Mucosa of rectum (tissue), 2 donors: ENCODE measurements at regions not wholly inside any gene's neighbourhood (a gene's known extent, or its start where the extent isn't known, plus 50 kb on each side); places are given as distances from the start of the nearest gene placed in this dataset.
A peak's percentile ranks its signal among the peaks of the same experiment; 100 is the strongest.
"Not testable (repeated sequence)": the region's sequence is repeated elsewhere in the genome, so short reads cannot be mapped to it uniquely, and the experiment has no call there.

Source experiments
- H3K27ac ChIP-seq, 2 donors: one replicate each; pipeline ENCODE4 v1.7.0; 2013; ENCODE audit warnings: inconsistent platforms in 2 of 2, low read depth in 2 of 2, low read length in 2 of 2
- H3K27me3 ChIP-seq, 2 donors: one replicate each; pipeline ENCODE4 v1.7.0; 2013; ENCODE audit warnings: low read length in 2 of 2; ENCODE audit not compliant: control insufficient read depth in 2 of 2, insufficient read depth in 2 of 2
- H3K36me3 ChIP-seq, 2 donors: one replicate each; pipeline ENCODE4 v1.7.0; 2013; ENCODE audit warnings: low read length in 2 of 2; ENCODE audit not compliant: control insufficient read depth in 2 of 2, insufficient read depth in 2 of 2
- H3K4me1 ChIP-seq, 2 donors: one replicate each; pipeline ENCODE4 v1.7.0; 2013; ENCODE audit warnings: low read length in 2 of 2, mild to moderate bottlenecking in 1 of 2; ENCODE audit not compliant: control insufficient read depth in 2 of 2, insufficient read depth in 2 of 2
- H3K4me3 ChIP-seq, 2 donors: one replicate each; pipeline ENCODE4 v1.7.0; 2013; ENCODE audit warnings: low read length in 2 of 2
- H3K9ac ChIP-seq, 2 donors: one replicate each; pipeline ENCODE4 v1.7.0; 2013; ENCODE audit warnings: low read length in 2 of 2, low read depth in 1 of 2, mild to moderate bottlenecking in 1 of 2
- H3K9me3 ChIP-seq, 2 donors: one replicate each; pipeline ENCODE4 v1.7.0; 2013; ENCODE audit warnings: low read length in 2 of 2; ENCODE audit not compliant: control insufficient read depth in 2 of 2
- donor health status: healthy.
- donor health status: Normal muscosa, but diverticular disease.

DNA sequence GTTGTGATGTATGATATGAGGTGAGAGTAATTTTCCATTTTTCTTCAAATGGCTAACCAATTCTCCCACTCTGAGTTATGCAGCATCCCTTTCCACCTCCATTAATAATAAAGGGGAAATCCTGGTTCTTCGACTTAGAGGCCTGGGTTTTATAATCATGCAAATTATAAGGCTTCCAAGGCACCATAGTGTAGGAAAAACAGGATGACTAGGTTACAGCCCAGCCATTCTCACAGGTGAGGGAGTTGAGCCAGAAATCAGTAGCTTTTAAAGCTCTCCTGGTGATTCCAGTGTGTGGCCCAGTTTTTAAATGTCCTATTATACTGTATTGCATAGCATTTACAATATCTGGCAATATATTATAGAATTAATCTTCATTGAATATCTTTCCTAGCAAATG, 203.1 kb downstream of the ARHGEF9 start:
- Histone ChIP-seq H3K27me3 (no peaks in the 10 kb centered on the region), H3K4me3 (no peak overlapping the region), H3K9me3 (no peaks in the 10 kb centered on the region), H3K27ac (no peak overlapping the region), H3K4me1 (no peaks in the 10 kb centered on the region), H3K36me3 (no peaks in the 10 kb centered on the region), H3K9ac (no peak overlapping the region)

DNA sequence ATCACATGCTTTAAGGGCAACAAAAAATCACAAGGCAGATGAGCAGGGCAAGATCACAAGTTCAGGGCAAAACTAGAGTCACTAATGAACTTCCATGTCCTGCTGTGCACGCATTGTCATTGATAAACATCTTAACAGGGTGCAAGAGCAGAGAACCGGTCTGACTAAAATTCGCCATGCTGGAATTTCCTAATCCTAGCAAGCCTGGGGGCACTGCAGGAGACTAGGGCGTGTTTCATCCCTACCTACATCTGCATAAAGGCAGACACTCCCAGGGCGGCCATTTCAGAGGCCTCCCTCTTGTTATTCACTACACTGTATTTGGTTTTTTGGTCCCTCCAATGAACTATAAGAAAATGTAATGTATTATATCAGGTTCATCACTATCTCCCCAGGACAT, 203.6 kb downstream of the ARHGEF9 start:
- H3K27me3 ChIP-seq = no peaks in the 10 kb centered on the region
- H3K4me3 ChIP-seq = no peak overlapping the region
- no peaks in the 10 kb centered on the region for H3K9me3 ChIP-seq
- H3K36me3 ChIP-seq = no peaks in the 10 kb centered on the region
- H3K9ac ChIP-seq = no peak overlapping the region
- H3K27ac ChIP-seq = no peak overlapping the region
- H3K4me1 ChIP-seq = no peaks in the 10 kb centered on the region

- no peak overlapping the region for H3K4me3 ChIP-seq
- H3K27me3 ChIP-seq = no peaks in the 10 kb centered on the region
- H3K36me3 ChIP-seq = no peaks in the 10 kb centered on the region
- no peaks in the 10 kb centered on the region for H3K9me3 ChIP-seq
- H3K9ac ChIP-seq = no peak overlapping the region
- H3K27ac ChIP-seq = no peak overlapping the region
- H3K4me1 ChIP-seq = no peaks in the 10 kb centered on the region
Observed at GRCh38 chrX:63576533-63576932, 208.5 kb downstream of the ARHGEF9 start.

- not testable (repeated sequence) for H3K36me3 ChIP-seq, H3K27ac ChIP-seq, H3K4me1 ChIP-seq, H3K9me3 ChIP-seq, H3K9ac ChIP-seq, H3K4me3 ChIP-seq, H3K27me3 ChIP-seq
Observed at GRCh38 chrX:63575700-63576099, 209.3 kb downstream of the ARHGEF9 start.

- H3K9ac ChIP-seq = no peak overlapping the region
- H3K4me1 ChIP-seq = no peaks in the 10 kb centered on the region
- H3K9me3 ChIP-seq = no peaks in the 10 kb centered on the region
- no peaks in the 10 kb centered on the region for H3K36me3 ChIP-seq
- no peak overlapping the region for H3K4me3 ChIP-seq
- H3K27ac ChIP-seq = no peak overlapping the region
- H3K27me3 ChIP-seq = no peaks in the 10 kb centered on the region
Observed at GRCh38 chrX:63566856-63567255, 215.7 kb upstream of the SPIN4 start.

DNA sequence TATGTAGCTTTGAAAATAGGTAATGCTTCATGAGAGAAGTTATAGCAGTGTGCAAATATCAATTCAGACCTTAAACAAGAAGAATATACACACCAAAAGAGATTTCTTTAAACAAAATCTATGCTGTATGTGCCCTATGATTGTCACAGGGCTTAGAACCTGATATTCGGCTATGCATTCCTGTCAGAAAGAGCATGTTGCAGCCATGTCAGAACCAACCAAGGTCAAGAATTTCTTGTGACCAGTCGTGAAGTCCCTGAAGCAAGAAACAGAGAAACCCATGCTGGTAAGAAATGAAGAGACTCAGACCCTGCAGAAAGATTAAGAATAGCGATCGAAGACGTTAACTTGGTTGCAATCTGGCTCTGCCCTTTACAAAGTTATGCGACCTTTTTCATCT, 210.3 kb upstream of the SPIN4 start:
- Histone ChIP-seq H3K4me1 (no peaks in the 10 kb centered on the region), H3K27ac (no peak overlapping the region), H3K4me3 (peak overlapping the region; percentile 68 to 91), H3K27me3 (no peaks in the 10 kb centered on the region), H3K36me3 (no peaks in the 10 kb centered on the region), H3K9ac (peak overlapping the region in 1 of 2 donors; percentile 48), H3K9me3 (no peaks in the 10 kb centered on the region)

DNA sequence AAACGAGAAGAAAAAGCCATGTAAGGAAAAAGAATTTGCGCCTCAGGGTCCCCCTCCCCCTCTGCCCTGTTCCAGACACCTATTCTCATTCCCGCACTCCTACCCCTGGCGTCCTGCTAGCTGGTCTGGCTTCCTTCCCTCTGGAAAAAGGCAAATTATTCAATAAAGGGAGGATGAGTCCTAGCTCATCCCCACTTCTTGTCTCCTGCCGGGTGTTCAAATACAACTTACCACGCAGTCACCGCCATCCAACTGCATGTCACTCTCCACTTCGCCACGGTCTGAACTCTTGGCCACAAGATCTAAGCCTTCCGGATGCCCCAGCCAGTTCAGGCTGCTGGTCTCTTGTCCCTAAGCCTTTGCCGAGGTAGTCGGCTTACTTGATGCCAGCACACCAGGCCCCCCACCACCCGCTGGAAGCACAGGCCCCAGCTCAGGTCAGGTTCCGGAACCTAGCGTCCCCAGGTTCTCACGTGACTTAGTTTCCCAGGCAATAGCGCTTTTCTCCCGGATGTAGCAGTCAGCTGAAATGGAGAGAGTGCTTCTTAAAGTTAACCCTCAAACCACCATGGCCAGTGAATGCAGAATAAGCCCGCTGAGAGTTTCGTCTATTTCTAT, 209.6 kb upstream of the SPIN4 start:
- H3K27ac ChIP-seq = peak overlapping the region; percentile 39 to 59
- H3K4me3 ChIP-seq = peak overlapping the region; percentile 68 to 91
- H3K4me1 ChIP-seq = no peaks in the 10 kb centered on the region
- H3K9ac ChIP-seq = peak overlapping the region; percentile 58 to 60
- H3K36me3 ChIP-seq = no peaks in the 10 kb centered on the region
- H3K9me3 ChIP-seq = no peaks in the 10 kb centered on the region
- H3K27me3 ChIP-seq = no peaks in the 10 kb centered on the region

DNA sequence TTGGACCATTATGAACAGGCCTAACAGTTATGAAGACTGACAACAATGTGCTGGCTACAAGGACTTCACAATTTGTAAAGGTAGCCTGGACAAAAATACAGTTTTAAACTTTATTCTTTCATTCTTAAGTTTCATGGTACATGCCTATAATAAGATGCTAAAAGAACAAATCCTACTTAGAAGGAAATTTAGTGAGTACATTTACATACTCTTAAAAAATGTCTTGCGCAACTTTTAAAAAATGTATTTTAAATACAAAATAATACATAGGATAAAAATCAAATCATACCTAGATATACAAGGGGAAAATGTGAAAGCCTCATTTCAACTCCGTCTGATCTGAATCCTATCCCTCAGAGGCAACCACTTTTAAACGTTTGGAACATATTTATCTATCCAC, 200.7 kb upstream of the SPIN4 start:
- no peaks in the 10 kb centered on the region for H3K36me3 ChIP-seq
- H3K9ac ChIP-seq = no peak overlapping the region
- no peak overlapping the region for H3K27ac ChIP-seq
- H3K9me3 ChIP-seq = peaks cover 0 to 5% of the 10 kb centered on the region in 2 donors
- no peak overlapping the region for H3K4me3 ChIP-seq
- no peaks in the 10 kb centered on the region for H3K4me1 ChIP-seq
- H3K27me3 ChIP-seq = no peaks in the 10 kb centered on the region

- H3K4me1 ChIP-seq = no peaks in the 10 kb centered on the region
- no peaks in the 10 kb centered on the region for H3K27me3 ChIP-seq
- H3K36me3 ChIP-seq = no peaks in the 10 kb centered on the region
- H3K9ac ChIP-seq = no peak overlapping the region
- H3K27ac ChIP-seq = no peak overlapping the region
- no peaks in the 10 kb centered on the region for H3K9me3 ChIP-seq
- no peak overlapping the region for H3K4me3 ChIP-seq
Observed at GRCh38 chrX:63530654-63531053, 179.5 kb upstream of the SPIN4 start.

DNA sequence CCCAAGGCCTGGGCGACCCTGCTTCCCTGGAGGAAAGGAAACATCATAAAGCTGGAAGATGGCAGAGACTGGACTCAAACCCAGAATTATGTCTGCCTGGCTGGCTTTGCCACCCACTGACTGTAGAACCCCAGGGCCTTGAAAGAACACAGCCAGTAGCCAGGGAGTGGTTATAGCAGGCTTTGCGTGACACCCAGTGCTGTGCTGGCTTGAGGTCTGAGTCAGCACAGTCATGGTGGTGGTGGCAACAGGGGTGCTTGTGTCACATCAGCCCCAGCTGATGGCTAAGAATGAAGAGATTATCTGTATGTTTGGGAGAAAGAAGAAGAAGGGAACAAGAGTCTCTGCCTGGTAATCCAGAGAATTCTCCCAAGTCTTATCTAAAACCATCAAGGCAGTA, 178.8 kb upstream of the SPIN4 start:
- no peaks in the 10 kb centered on the region for H3K36me3 ChIP-seq
- H3K27me3 ChIP-seq = no peaks in the 10 kb centered on the region
- H3K9ac ChIP-seq = no peak overlapping the region
- no peaks in the 10 kb centered on the region for H3K4me1 ChIP-seq
- no peak overlapping the region for H3K4me3 ChIP-seq
- H3K9me3 ChIP-seq = no peaks in the 10 kb centered on the region
- no peak overlapping the region for H3K27ac ChIP-seq

GRCh38 chrX:63526863-63527262, 175.7 kb upstream of the SPIN4 start:
- H3K9ac ChIP-seq = no peak overlapping the region
- H3K9me3 ChIP-seq = no peaks in the 10 kb centered on the region
- no peaks in the 10 kb centered on the region for H3K27me3 ChIP-seq
- H3K4me1 ChIP-seq = no peaks in the 10 kb centered on the region
- no peak overlapping the region for H3K27ac ChIP-seq
- no peaks in the 10 kb centered on the region for H3K36me3 ChIP-seq
- H3K4me3 ChIP-seq = no peak overlapping the region
